ENCODE measurements at regions not wholly inside any gene's neighbourhood (a gene's known extent, or its start where the extent isn't known, plus 50 kb on each side); places are given as distances from the start of the nearest gene placed in this dataset.

DNA sequence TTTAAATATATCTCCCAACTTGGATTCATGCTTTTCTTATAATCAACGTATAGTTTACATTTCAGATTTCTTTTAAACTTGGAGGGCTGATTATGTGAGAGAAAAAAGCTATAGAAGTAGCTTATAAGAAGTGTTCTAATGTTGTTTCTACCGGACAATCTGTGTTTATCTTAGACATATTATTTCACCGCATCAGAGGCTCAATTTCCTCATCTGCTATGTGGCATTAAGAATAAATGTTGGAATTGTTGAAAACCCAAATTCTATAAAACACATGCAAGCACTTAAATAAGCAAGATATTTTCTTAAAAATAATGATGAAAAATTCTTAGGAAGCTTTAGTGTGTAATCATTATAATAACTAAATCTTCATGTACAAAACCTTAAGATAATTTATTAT is 407.9 kb downstream of the HRH4 start:
- TF ChIP-seq CTCF (IDR thresholded peaks at IDR 0.05) = no peak
- no peak for TF ChIP-seq POLR2AphosphoS5 (IDR thresholded peaks at IDR 0.05; ENCODE audit: low read depth, low read length)
